Islet of Langerhans (tissue), 1 donor: ENCODE measurements at regions not wholly inside any gene's neighbourhood (a gene's known extent, or its start where the extent isn't known, plus 50 kb on each side); places are given as distances from the start of the nearest gene placed in this dataset.

Source experiments
- FAIRE-seq: peaks from one replicate; lab custom pipeline; 2011; peaks lifted over from hg19 to GRCh38; lab: Jason Lieb, UNC

DNA sequence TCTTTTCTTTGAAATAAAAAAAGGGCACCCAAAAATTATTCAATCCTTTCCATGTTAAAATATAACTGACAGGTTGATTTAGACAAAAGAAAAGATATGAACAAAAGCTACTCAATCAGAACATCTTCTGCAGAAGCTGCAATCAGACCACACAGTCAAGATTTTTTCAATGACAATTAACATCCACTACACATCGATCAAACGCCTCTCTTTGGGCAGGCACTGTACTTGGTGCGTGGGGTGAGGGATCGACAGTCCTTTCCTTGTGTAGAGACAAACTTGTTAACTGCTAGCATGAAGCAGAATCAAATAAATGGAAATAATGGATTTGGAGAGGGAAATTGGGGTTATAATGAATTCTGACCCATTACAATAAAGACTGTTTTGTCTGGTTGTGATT is 71.2 kb upstream of the SESN3 start:
- FAIRE-seq = no peak

DNA sequence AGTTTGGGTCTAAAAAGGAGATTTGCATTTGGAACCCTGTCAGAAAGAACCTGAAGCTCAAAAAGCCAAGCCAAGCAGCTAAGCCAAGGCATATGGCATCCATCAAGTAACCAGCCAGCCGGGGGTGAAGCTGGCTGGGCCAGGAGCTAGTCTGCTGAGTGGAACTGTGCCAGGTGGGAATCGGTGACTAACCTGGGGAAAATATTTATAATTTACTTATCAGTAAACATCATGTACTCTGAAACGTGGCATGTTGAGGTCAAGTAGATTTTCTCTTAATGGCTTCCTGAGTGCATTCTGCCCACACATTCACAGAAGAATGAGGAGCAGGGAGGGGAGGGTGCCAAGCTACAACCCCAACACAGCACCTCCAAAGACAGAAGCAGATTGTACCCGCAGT is 70.5 kb upstream of the SESN3 start:
- peak; percentile 68 for FAIRE-seq

DNA sequence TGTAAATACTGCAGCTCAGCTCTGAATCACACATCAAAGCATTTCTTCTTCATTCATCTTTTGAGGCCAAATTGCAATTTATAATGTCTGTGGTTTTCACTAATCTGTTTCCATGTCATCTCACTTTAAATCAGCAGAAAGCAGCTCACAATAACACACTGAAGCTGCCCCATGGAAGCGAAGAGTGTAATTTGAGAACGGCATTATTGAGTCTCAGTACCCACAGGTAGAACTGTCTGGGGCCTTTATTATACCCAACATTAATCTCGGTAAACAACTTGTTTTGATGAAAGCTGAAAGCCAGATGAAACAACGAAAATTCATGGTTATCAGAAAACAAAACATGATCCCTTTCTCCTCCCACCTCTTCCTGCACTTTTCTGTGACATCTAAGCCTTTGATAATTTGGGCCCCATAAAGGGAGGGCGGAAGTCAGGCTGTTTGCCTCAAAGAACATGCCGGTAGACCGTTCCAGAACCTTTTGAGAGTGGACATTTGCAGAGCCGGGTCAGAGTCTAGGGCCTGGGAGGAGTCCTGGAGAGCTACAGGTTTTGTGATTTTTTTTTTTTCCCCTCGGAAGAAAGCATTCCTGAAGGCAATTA is 68.2 kb upstream of the SESN3 start:
- peak; percentile 90 for FAIRE-seq

DNA sequence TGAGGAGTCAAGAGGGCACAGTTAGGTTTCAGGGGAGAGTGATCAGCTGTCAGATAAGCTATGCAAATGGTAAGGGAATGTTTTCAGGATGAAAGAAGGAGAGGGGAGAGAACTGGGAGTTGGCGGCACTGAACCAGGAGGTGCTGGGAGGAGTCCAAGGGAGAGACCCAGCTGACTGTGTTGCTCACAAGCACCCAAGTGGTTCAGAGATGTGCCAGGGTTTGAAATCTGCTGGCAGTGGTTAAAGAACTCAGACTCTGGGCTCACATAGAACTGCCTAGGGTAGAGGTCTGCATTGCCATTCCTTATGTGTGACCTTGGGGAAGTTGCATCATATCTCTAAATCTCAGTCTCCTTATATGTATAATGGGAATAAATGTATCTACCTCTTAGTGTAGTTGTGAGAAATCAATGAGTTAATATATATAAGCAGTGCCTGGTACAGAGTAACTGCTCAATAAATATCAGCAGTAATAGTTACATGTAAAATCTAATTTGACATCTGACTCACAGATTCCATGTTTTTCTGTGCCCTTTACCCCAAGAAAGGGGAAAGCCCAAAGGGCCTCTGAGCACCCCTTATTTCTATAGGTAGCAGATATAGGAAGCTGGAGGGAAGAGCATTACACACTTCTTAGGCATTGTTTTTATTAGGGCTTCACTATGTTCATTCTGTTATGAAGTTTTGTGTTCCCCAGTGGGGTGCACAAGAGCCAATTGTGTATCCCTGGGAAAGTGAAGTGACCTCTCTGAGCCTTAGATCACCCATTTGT is 66.9 kb upstream of the SESN3 start:
- FAIRE-seq = no peak

DNA sequence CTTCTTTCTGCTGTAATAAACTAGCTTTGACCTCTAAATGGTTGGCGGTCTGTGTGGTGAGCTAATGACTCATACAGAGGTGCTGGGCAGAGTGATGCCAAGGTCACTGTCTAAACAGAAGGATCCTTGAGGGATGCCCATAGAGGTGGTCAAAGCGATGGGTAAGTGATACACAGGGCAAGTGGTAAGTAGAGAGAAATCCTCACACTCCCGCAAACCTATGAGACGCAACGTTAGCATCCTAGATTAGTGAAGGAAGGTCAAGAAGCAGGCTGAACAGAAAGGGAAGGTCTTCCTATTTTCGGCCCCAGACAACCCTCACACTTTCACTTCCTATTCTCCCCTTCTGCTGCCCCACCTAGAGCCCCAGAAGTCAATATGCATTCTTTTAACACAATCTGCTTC is 65.6 kb upstream of the SESN3 start:
- FAIRE-seq = no peak

DNA sequence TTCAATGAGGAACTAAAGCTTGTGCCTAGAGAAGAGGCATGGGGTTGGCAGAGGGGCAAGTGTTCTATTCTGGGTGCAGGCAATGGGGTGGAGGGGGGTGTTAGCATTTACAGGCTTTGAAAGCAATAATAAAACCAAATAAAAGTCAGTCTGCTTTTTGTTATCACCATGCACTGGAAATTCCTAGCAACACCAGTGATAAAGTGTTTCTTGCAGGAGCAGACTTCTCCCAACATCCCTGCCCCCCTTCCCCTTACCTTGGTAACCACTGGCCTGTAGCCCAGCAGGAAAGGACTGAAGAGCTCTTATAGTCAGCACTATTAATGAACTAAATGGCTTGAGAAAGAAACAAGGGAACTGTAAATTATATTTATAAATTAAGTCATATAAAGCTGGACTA is 65.2 kb upstream of the SESN3 start:
- peak; percentile 97 for FAIRE-seq

DNA sequence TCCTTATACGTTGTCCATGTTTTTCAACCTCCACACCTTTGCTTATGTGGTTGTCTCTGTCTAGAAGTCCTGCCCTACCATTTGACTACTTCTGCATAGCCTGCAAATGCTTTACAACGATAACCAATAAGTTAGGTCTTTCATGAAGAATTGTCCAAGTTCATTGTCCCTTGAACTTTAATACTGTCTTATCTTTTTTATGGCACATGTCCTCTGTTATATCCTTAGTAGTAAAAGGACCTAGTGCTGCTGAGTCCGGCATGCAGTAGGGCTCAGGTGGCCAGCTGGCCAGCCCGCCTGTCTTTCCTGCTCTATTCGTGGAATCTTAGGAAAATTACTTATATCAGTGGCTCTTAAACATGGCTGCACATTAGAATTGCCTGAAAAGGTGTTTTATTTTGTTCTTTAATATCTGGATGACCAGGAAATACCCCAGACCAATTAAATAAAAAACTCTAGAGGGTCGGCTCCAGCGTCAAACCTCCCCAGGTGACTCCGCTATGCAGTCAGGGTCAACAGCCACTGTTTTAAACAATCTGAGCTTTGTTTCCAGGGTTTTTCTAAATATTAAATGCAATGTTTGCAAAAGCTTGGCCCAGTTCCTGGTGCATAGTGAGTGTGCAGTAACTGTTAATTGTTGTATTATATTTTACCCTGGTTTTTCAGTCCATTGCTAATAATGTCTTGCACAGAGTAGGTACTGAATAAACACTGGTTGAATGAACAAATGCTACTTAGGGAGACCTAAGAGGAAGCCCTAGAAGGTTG is 64.6 kb upstream of the SESN3 start:
- FAIRE-seq = no peak

DNA sequence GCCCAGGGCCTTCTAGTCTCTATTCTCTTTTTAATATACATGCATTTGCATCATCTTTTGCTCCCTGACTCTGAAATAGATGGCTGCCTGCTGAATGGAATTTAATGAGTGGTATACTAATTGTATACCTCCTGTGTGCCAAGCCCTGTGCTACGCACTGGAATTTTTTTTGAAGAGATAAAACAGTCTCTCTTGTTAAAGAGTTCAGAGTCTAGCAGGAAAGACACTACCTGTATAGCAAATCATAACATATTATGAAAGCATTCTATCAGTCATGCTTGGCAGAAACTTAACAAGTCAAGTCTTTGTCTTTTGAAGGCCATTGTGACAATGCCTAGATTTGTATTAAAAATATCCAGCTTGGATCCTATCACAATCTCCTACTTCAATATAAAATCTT is 63.7 kb upstream of the SESN3 start:
- FAIRE-seq = no peak

DNA sequence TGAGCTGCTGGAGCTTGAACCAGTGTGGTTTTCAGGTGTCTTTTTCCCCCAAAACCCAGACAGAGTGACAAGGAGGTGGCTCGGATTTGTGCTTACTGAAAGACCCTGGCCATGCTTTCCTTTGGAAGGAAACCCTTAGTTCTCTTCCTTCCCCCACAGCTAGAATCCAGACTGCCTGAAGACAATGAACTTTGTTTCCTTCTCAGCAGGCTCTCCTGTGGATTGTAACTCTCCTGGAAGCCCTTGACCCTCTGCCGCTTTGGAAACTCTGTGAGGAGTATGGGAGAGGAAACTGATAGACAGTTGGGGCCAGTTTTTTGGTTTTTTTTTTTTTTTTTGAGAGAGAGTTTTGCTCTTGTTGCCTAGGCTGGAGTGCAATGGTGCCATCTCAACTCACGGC is 62.1 kb upstream of the SESN3 start:
- no peak for FAIRE-seq

DNA sequence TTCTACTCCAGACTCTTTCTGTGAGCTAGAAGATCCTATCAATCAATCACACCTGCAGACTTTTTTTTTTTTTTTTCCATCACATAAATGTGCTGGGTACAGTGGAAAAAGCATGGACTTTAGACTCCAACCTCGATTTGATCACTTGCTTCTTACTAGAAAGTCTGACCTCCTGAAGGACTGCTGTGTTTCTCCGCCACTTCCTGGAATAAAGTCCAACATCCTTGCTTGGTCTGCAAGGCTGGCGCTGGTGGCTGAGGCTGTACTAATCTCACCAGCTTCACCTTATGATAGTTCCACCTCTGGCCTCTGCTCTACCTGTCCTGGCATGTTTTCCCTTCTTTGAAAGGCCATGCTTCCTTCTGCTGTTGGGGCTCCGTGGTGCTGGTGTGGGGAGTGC is 60.9 kb upstream of the SESN3 start:
- FAIRE-seq = no peak

DNA sequence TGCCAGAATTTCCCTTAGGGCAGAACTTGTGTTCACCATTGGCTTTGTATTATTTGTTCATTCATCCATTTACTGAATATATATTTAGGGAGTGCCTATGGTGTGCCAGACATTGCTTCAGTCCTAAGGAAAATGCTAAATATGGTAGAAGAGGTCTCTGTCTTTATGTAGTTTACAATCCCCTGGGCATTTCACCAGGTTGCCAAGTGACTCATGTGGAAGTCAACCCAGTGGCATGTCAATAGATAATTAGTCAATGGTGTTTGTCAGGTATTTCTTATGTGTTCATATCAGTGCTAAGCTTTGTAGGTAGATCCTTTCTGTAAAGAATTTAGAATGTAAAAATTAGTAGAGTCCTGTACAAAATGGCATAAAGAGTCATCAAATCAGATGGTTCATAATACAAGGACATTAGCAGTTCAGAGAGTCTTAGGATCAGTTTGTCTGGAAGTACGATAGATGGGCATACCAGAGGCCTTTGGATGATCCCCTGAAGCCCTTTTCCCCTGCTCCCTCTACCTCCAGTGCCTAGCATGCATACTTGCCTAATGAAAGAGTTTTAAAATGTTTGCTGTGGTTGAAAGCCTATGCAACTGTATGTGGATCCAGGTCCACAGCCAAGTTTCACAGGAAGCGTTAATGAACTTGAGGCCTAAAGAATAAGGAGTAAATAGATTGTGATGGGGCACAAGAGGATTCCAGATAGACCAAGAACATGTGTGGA is 58.5 kb upstream of the SESN3 start:
- no peak for FAIRE-seq

DNA sequence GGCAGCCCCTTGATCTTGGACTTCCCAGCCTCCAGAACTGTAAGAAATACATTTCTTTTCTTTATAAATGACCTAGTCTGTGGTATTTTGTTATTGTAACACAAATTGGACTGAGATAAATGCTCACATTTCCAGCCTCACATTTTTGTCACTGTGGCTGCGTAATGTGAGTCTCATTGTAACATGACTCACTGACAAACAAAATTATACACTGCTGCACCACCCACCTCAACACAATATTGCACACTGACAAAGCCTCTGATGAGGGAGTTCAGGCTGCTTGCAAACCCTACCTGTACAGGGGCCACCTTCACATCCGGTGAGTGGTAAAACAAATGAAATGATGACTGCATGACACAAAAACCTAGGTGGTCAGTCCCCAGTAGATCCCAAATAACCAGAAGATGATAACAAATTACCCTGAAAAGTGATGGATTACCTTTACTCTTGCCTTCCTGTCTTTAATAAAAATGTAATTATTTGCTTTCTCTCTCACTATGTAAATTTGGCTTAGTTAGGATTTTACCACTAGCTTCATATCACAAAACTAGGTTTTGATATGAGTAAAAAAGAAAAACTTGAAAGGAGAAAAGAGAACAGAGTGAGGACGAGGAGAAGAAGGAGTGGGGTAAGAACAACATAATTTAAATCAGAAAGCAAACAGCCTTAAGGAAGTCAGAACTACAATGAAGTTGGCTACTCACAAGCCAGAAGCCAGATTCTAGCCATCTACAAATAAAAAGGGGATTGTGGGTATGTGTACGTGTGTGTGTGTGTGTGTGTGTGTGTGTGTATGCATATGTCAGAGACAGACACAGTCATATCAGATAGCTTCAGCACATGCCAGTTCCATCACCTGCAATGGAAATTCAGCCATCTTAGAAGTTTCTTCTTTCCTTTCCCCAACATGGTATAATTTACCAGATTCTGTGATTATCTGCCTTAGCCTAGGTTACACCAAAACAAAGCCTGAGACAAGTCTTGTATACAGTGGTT is 53.4 kb upstream of the SESN3 start:
- FAIRE-seq = no peak

DNA sequence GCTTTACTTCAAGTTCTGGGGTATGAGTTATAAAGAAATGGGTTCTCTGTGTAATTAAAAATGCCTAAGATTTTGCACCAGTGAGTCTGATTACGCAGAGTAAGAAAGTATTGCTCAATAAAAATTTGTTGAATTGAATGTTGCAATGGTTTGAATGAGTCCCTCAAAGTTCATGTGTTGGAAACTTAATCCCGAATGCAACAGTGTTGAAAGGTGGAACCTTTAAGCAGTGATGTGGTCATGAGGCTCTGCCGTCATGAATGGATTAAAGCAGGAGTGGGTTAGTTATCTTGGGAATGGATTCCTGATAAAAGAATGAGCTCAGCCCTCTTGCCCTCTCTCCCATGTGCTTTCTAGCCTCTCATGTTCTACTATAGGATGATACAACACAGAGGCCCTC is 52.6 kb upstream of the SESN3 start:
- FAIRE-seq = no peak

DNA sequence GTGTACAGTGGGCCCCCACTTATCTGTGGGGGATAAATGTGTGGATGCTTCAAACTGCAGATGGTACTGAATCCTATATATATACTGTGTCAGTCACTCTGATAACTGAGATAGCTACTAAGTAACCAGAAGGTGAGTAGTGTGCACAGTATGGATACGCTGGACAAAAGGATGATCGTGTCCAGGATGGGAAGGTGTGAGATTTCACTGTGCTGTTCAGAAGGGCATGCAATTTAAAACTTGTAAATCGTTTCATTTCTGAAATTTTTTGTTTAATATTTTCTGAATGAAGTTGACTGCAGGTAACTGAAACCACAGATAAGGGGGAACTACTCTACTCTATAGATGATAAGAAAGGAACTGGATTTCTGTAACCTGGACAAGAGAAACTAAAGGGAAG is 52.1 kb upstream of the SESN3 start:
- FAIRE-seq = no peak

DNA sequence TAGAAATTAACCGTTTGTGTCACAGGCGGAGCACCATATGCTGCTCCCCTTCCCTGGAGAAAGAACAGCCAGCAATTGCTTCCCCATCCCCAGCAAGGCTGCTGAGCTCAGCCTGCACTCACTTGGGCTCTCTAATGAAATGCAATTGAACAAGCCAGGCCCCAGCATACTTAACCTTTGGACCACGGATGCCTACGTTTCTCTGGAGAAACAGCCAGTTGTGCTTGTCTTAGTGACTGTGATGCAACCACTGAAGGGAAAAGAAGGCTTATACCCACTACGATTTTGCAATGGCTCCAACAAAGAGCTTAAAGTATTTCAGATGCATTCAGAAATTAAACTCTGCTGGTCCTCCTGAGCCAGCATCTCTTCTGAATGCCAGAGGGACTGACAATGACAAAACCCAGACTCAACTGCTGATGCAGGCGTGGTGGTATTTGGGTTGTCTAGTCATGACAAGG is 51.3 kb upstream of the SESN3 start:
- no peak for FAIRE-seq
